Large intestine (tissue), 3 donors: ENCODE measurements at regions not wholly inside any gene's neighbourhood (a gene's known extent, or its start where the extent isn't known, plus 50 kb on each side); places are given as distances from the start of the nearest gene placed in this dataset.

Experiments used
- DNase-seq, 2 donors: peaks; one replicate each; pipeline versions ENCODE4 v3.0.0 to v3.0.0-alpha.2; 2013
- H3K27ac ChIP-seq: one replicate; pipeline ENCODE4 v1.5.1; 2013; ENCODE audit warnings: low read length
- H3K27me3 ChIP-seq: 2 replicates; pipeline ENCODE4 v1.6.1; 2013; ENCODE audit warnings: low read length; ENCODE audit not compliant: control insufficient read depth, insufficient read depth
- H3K36me3 ChIP-seq: 2 replicates; pipeline ENCODE4 v1.6.1; 2013; ENCODE audit warnings: low read length; ENCODE audit not compliant: control insufficient read depth, insufficient read depth
- H3K4me1 ChIP-seq: one replicate; pipeline ENCODE4 v1.6.1; 2013; ENCODE audit warnings: low read length; ENCODE audit not compliant: control insufficient read depth, insufficient read depth
- H3K4me3 ChIP-seq: one replicate; pipeline ENCODE4 v1.5.1; 2013; ENCODE audit warnings: low read length
- H3K9me3 ChIP-seq: one replicate; pipeline ENCODE4 v1.6.1; 2013; ENCODE audit warnings: mild to moderate bottlenecking, low read depth, low read length, moderate library complexity; ENCODE audit not compliant: control insufficient read depth
- WGBS: methylation state at CpG from one replicate; pipeline ENCODE4 v1.1.5; 2013; ENCODE audit warnings: low lambda C conversion rate; ENCODE audit not compliant: insufficient coverage; 5-methylcytosine and 5-hydroxymethylcytosine counted together

- Histone ChIP-seq H3K36me3 (no peaks in the 10 kb centered on the region), H3K27ac (no peak overlapping the region), H3K4me1 (no peaks in the 10 kb centered on the region), H3K4me3 (no peak overlapping the region), H3K27me3 (peaks cover 8% of the 10 kb centered on the region), H3K9me3 (no peaks in the 10 kb centered on the region)
- no peak for DNase-seq
- WGBS, result no CpG with 5 or more reads among the region's 2 CpGs
These were observed 175.4 kb upstream of the SYT13 start for GRCh38 chr11:45461514-45461913.

- Histone ChIP-seq H3K4me3 (no peak overlapping the region), H3K9me3 (no peaks in the 10 kb centered on the region), H3K4me1 (no peaks in the 10 kb centered on the region), H3K27me3 (peaks cover 13% of the 10 kb centered on the region), H3K27ac (no peak overlapping the region), H3K36me3 (no peaks in the 10 kb centered on the region)
- WGBS, result no CpG with 5 or more reads among the region's 5 CpGs
- no peak for DNase-seq
These were observed 173.3 kb upstream of the SYT13 start for GRCh38 chr11:45459491-45459890.

GRCh38 chr11:45458269-45458668 is 172.1 kb upstream of the SYT13 start:
- H3K4me3 ChIP-seq, result no peak overlapping the region
- WGBS, result no CpG with 5 or more reads among the region's 4 CpGs
- no peak for DNase-seq
- no peak overlapping the region for H3K27ac ChIP-seq
- no peaks in the 10 kb centered on the region for H3K4me1 ChIP-seq
- peaks cover 13% of the 10 kb centered on the region for H3K27me3 ChIP-seq
- no peaks in the 10 kb centered on the region for H3K36me3 ChIP-seq
- no peaks in the 10 kb centered on the region for H3K9me3 ChIP-seq

GRCh38 chr11:45457649-45458048 is 171.5 kb upstream of the SYT13 start:
- no peak overlapping the region for H3K27ac ChIP-seq
- no peak overlapping the region for H3K4me3 ChIP-seq
- WGBS, result 80% methylated on average over 2 of the region's 6 CpGs
- no peaks in the 10 kb centered on the region for H3K9me3 ChIP-seq
- no peaks in the 10 kb centered on the region for H3K36me3 ChIP-seq
- peaks cover 13% of the 10 kb centered on the region for H3K27me3 ChIP-seq
- DNase-seq, result no peak
- H3K4me1 ChIP-seq, result no peaks in the 10 kb centered on the region

- Histone ChIP-seq H3K27ac (no peak overlapping the region), H3K9me3 (no peaks in the 10 kb centered on the region), H3K36me3 (no peaks in the 10 kb centered on the region), H3K4me1 (no peaks in the 10 kb centered on the region), H3K4me3 (no peak overlapping the region), H3K27me3 (peaks cover 13% of the 10 kb centered on the region)
- no CpG with 5 or more reads among the region's 6 CpGs for WGBS
- DNase-seq, result no peak
These were observed 170.5 kb upstream of the SYT13 start for GRCh38 chr11:45456686-45457085.

GRCh38 chr11:45455536-45455935 is 169.4 kb upstream of the SYT13 start:
- no peaks in the 10 kb centered on the region for H3K4me1 ChIP-seq
- 80% methylated on average over 1 of the region's 6 CpGs for WGBS
- H3K27ac ChIP-seq, result no peak overlapping the region
- H3K9me3 ChIP-seq, result no peaks in the 10 kb centered on the region
- no peak for DNase-seq
- no peak overlapping the region for H3K4me3 ChIP-seq
- H3K36me3 ChIP-seq, result no peaks in the 10 kb centered on the region
- peaks cover 9% of the 10 kb centered on the region for H3K27me3 ChIP-seq

GRCh38 chr11:45454917-45455401 is 168.8 kb upstream of the SYT13 start:
- peaks cover 9% of the 10 kb centered on the region for H3K27me3 ChIP-seq
- H3K9me3 ChIP-seq, result no peaks in the 10 kb centered on the region
- no CpG with 5 or more reads among the region's 1 CpG for WGBS

GRCh38 chr11:45453721-45454120 is 167.6 kb upstream of the SYT13 start:
- Histone ChIP-seq H3K4me3 (no peak overlapping the region), H3K27ac (no peak overlapping the region), H3K4me1 (no peaks in the 10 kb centered on the region), H3K9me3 (no peaks in the 10 kb centered on the region), H3K27me3 (peaks cover 9% of the 10 kb centered on the region), H3K36me3 (no peaks in the 10 kb centered on the region)
- no peak for DNase-seq
- WGBS, result no CpG with 5 or more reads among the region's 4 CpGs

More at GRCh38 chr11:45454917-45455401, 168.8 kb upstream of the SYT13 start:
- H3K4me3 ChIP-seq, result no peak overlapping the region
- H3K27ac ChIP-seq, result no peak overlapping the region
- no peaks in the 10 kb centered on the region for H3K4me1 ChIP-seq
- DNase-seq, result no peak
- H3K36me3 ChIP-seq, result no peaks in the 10 kb centered on the region

GRCh38 chr11:45451766-45452440 is 165.8 kb upstream of the SYT13 start:
- WGBS, result 57% methylated on average over 1 of the region's 8 CpGs
- Histone ChIP-seq H3K27me3 (peaks cover 7% of the 10 kb centered on the region), H3K27ac (no peak overlapping the region), H3K9me3 (no peaks in the 10 kb centered on the region), H3K4me1 (no peaks in the 10 kb centered on the region), H3K36me3 (no peaks in the 10 kb centered on the region), H3K4me3 (no peak overlapping the region)
- no peak for DNase-seq

GRCh38 chr11:45450189-45450588 is 164.0 kb upstream of the SYT13 start:
- Histone ChIP-seq H3K27me3 (no peaks in the 10 kb centered on the region), H3K4me3 (no peak overlapping the region), H3K27ac (no peak overlapping the region), H3K9me3 (no peaks in the 10 kb centered on the region), H3K4me1 (no peaks in the 10 kb centered on the region), H3K36me3 (no peaks in the 10 kb centered on the region)
- DNase-seq, result no peak
- WGBS, result no CpG with 5 or more reads among the region's 3 CpGs

- no peak for DNase-seq
- H3K36me3 ChIP-seq, result no peaks in the 10 kb centered on the region
- no peaks in the 10 kb centered on the region for H3K4me1 ChIP-seq
- WGBS, result no CpG with 5 or more reads among the region's 9 CpGs
- H3K27ac ChIP-seq, result no peak overlapping the region
- peaks cover 2% of the 10 kb centered on the region for H3K27me3 ChIP-seq
- no peaks in the 10 kb centered on the region for H3K9me3 ChIP-seq
- H3K4me3 ChIP-seq, result no peak overlapping the region
These were observed 163.0 kb upstream of the SYT13 start for GRCh38 chr11:45449036-45449601.
